ENCODE measurements at regions not wholly inside any gene's neighbourhood (a gene's known extent, or its start where the extent isn't known, plus 50 kb on each side); places are given as distances from the start of the nearest gene placed in this dataset.
"Not testable (repeated sequence)": the region's sequence is repeated elsewhere in the genome, so short reads cannot be mapped to it uniquely, and the experiment has no call there.

DNA sequence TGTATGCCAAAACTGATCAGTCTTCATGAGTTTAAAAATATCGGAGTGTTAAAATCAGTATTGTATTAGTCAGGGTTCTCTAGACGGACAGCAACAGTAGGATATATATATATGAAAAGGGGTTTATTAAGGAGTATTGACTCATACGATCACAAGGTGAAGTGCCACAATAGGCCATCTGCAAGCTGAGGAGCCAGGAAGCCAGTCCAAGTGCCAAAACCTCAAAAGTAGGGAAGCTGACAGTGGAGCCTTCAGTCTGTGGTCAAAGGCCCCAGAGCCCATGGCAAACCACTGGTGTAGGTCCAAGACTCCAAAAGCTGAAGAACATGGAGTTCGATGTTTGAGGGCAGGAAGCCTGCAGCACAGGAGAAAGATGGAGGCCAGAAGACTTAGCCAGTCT lies 391.0 kb upstream of the CADM2 start:
- DNase-seq, result no peak
- no peaks in the 10 kb centered on the region for H3K36me3 Mint-ChIP-seq (ENCODE audit: low read depth)
- no peak overlapping the region for H3K27ac Mint-ChIP-seq
- no peaks in the 10 kb centered on the region for H3K9me3 Mint-ChIP-seq
- no peak overlapping the region for H3K4me3 Mint-ChIP-seq
- intact Hi-C loops (cut with micrococcal nuclease), result no loop called here
- H3K27me3 Mint-ChIP-seq, result no peaks in the 10 kb centered on the region
- no peaks in the 10 kb centered on the region for H3K4me1 Mint-ChIP-seq

DNA sequence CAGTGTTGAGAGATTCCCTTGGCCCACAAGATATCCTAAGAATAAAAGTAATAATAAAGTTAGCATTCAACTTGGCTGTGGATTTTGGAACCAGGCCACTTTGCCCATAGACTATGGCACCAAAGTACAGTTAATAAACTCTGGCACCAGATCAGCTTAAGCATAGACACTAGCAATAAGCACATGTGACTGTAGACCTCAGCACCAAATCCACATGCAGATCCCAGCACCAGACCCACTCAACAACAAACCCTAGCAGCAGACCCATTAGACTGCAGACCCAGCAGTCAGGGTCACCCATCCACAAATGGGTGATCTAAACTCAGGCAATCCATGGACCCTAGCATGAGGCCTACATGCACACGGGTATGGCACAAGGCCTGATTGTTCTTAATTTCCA lies 384.8 kb upstream of the CADM2 start:
- H3K27ac Mint-ChIP-seq, result no peak overlapping the region

GRCh38 chr3:84586427-84586826 lies 372.4 kb upstream of the CADM2 start:
- intact Hi-C loops (cut with micrococcal nuclease), result no loop called here
- Mint-ChIP-seq H3K4me3 (no peak overlapping the region), H3K36me3 (ENCODE audit: low read depth) (no peaks in the 10 kb centered on the region), H3K4me1 (no peaks in the 10 kb centered on the region), H3K9me3 (peaks cover 4% of the 10 kb centered on the region), H3K27me3 (no peaks in the 10 kb centered on the region), H3K27ac (no peak overlapping the region)
- DNase-seq, result no peak

More for the DNA sequence above, 384.8 kb upstream of the CADM2 start:
- H3K9me3 Mint-ChIP-seq, result no peaks in the 10 kb centered on the region
- no peaks in the 10 kb centered on the region for H3K4me1 Mint-ChIP-seq
- intact Hi-C loops (cut with micrococcal nuclease), result no loop called here
- no peak for DNase-seq
- H3K4me3 Mint-ChIP-seq, result no peak overlapping the region
- no peaks in the 10 kb centered on the region for H3K27me3 Mint-ChIP-seq
- H3K36me3 Mint-ChIP-seq (ENCODE audit: low read depth), result no peaks in the 10 kb centered on the region

DNA sequence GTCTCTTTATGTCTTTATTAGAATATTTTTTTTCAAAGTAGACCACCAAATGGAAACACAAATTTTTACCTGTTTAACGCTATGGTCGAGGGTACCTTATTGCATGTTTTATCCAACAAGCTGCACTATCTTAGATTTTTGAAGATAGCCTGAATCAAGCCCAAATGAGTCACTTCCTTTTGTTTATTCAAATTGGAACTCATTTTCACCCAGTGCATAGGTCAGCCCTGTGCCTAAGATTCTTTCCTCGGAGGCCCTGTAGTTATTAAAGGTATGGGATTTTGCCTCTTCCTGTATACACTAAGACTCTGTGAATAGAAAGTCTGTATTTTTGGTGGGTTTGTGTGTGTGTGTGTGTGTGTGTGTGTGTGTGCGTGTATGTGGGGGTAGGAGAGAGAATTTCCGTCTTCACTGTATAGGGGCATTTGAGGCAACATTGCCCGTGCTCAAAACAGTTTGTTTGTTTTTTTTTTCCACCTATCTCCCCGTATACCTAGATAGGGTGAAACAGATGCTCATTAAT lies 358.0 kb upstream of the CADM2 start:
- Mint-ChIP-seq H3K36me3 (ENCODE audit: low read depth) (no peaks in the 10 kb centered on the region), H3K27ac (no peak overlapping the region), H3K9me3 (peaks cover 5% of the 10 kb centered on the region), H3K4me3 (no peak overlapping the region), H3K4me1 (no peaks in the 10 kb centered on the region), H3K27me3 (no peaks in the 10 kb centered on the region)
- intact Hi-C loops (cut with micrococcal nuclease), result no loop called here
- DNase-seq, result no peak

DNA sequence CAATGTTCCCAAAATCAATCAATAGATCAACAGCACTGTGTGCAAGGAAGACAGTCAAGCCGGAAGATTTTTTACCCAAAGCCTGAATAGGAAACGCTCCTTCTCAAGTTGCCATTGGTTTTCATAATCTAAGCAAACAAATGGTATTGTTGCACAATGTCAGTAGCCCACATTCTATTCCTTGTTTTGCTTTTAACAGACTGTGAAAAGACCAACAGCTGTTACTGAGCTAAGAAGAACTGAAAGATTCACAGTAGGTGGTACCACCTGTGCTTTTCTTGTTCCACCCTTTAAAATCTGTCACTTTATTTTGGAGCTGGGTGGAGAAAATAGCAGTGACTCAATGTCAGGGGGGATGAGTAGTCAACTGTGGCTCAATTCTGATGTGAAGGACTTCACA lies 357.5 kb upstream of the CADM2 start:
- Mint-ChIP-seq H3K4me1 (no peaks in the 10 kb centered on the region), H3K9me3 (peaks cover 5% of the 10 kb centered on the region), H3K27me3 (no peaks in the 10 kb centered on the region), H3K27ac (no peak overlapping the region), H3K4me3 (no peak overlapping the region), H3K36me3 (ENCODE audit: low read depth) (no peaks in the 10 kb centered on the region)
- intact Hi-C loops (cut with micrococcal nuclease), result no loop called here
- DNase-seq, result no peak

- Mint-ChIP-seq H3K27me3 (no peaks in the 10 kb centered on the region), H3K36me3 (ENCODE audit: low read depth) (no peaks in the 10 kb centered on the region), H3K4me3 (no peak overlapping the region), H3K9me3 (peaks cover 6% of the 10 kb centered on the region), H3K27ac (no peak overlapping the region), H3K4me1 (no peaks in the 10 kb centered on the region)
- no peak for DNase-seq
- intact Hi-C loops (cut with micrococcal nuclease), result no loop called here
Observed at GRCh38 chr3:84621823-84622222, 337.0 kb upstream of the CADM2 start.

GRCh38 chr3:84634668-84635067 lies 324.1 kb upstream of the CADM2 start:
- intact Hi-C loops (cut with micrococcal nuclease), result no loop called here
- DNase-seq, result no peak
- H3K9me3 Mint-ChIP-seq, result peaks cover 5% of the 10 kb centered on the region
- no peaks in the 10 kb centered on the region for H3K4me1 Mint-ChIP-seq
- H3K27ac Mint-ChIP-seq, result no peak overlapping the region
- H3K27me3 Mint-ChIP-seq, result no peaks in the 10 kb centered on the region
- no peaks in the 10 kb centered on the region for H3K36me3 Mint-ChIP-seq (ENCODE audit: low read depth)
- no peak overlapping the region for H3K4me3 Mint-ChIP-seq

DNA sequence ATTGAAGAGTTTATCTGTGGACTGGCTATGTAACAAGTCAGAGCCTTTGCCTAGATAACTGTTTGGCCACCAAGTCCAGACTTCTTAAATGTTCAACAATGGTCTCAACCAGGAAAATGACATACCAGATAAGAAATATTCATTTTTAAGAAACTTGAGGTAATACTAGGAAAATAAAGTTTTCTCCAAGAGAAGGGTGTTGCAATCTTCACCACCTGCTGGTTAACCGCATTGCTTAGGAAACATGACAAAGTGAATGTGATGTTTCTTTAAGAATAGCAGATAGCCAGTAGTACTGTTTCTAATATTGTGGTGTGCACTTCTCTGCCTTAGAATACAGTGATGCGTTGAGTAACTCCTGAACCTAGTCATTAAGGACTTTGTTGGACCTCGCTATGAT lies 321.5 kb upstream of the CADM2 start:
- no peaks in the 10 kb centered on the region for H3K4me1 Mint-ChIP-seq
- no peaks in the 10 kb centered on the region for H3K36me3 Mint-ChIP-seq (ENCODE audit: low read depth)
- intact Hi-C loops (cut with micrococcal nuclease), result no loop called here
- no peak for DNase-seq
- peaks cover 6% of the 10 kb centered on the region for H3K9me3 Mint-ChIP-seq
- H3K4me3 Mint-ChIP-seq, result no peak overlapping the region
- no peaks in the 10 kb centered on the region for H3K27me3 Mint-ChIP-seq
- H3K27ac Mint-ChIP-seq, result no peak overlapping the region

DNA sequence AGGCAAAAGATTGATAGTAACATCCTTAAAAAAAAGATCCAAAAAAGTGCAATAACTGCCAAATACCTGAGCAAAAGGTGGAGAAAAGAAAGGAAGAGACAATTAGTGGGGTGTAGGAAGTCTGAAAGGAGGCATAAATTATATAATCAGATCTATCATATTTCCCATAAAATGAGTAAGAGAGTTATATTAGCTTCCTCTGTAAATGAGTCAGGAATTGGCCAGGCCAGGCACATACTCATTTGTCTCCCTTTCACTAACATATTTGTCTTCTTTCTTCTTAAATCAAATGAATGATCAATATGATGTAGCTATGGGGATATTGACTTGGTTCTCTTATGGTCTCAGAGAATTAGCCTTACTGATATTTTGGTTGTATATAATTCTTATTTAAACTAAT lies 292.3 kb upstream of the CADM2 start:
- no peaks in the 10 kb centered on the region for H3K4me1 Mint-ChIP-seq
- no peak overlapping the region for H3K4me3 Mint-ChIP-seq
- no peak for DNase-seq
- H3K9me3 Mint-ChIP-seq, result peaks cover 4% of the 10 kb centered on the region
- intact Hi-C loops (cut with micrococcal nuclease), result no loop called here
- no peaks in the 10 kb centered on the region for H3K27me3 Mint-ChIP-seq
- H3K27ac Mint-ChIP-seq, result no peak overlapping the region
- H3K36me3 Mint-ChIP-seq (ENCODE audit: low read depth), result no peaks in the 10 kb centered on the region

GRCh38 chr3:84679211-84679610 lies 279.6 kb upstream of the CADM2 start:
- H3K9me3 Mint-ChIP-seq, result peaks cover 12% of the 10 kb centered on the region
- intact Hi-C loops (cut with micrococcal nuclease), result no loop called here
- DNase-seq, result no peak
- no peaks in the 10 kb centered on the region for H3K27me3 Mint-ChIP-seq
- no peaks in the 10 kb centered on the region for H3K36me3 Mint-ChIP-seq (ENCODE audit: low read depth)
- no peak overlapping the region for H3K4me3 Mint-ChIP-seq
- H3K27ac Mint-ChIP-seq, result no peak overlapping the region
- H3K4me1 Mint-ChIP-seq, result no peaks in the 10 kb centered on the region

DNA sequence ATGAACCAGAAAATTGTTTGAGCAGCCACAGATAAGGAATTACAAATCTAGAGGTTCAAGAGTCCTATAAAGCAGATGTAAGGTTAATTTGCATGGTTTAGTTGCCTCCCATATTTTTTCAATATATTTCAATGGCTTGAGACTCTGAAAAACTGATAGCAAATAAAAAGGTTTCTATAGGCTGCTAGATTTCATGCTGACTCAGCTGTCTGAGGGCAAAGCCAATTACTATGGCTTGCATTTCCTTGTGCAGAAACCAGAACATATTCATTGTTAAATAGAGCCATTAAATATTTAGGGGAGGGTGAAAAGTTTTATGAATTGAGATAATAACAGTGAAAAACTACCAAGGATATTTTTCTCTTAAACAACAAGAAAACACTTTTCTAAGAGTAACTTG lies 278.1 kb upstream of the CADM2 start:
- Mint-ChIP-seq H3K4me3 (no peak overlapping the region), H3K27ac (no peak overlapping the region), H3K4me1 (no peaks in the 10 kb centered on the region), H3K36me3 (ENCODE audit: low read depth) (no peaks in the 10 kb centered on the region), H3K27me3 (no peaks in the 10 kb centered on the region), H3K9me3 (peaks cover 12% of the 10 kb centered on the region)
- DNase-seq, result no peak
- intact Hi-C loops (cut with micrococcal nuclease), result no loop called here

DNA sequence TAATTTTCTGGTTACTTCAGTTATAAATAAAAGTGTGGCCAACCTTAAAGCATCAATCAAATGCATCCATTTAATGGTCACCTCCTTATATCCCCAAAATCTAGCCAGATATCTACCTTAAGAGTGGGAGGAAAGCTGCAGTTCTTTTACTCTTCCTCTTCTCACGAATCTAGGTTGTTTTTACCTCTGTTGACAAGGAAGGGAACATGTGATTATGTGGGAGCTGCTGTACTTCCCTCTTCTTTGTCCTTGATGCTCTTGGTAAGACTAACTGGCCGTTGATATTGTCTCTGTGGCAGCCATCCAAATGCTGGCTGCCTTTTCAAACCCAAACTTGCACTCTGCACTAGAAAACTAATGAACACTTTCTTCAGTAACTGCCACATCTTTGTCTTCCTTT lies 275.3 kb upstream of the CADM2 start:
- H3K27me3 Mint-ChIP-seq, result no peaks in the 10 kb centered on the region
- DNase-seq, result no peak
- no peaks in the 10 kb centered on the region for H3K36me3 Mint-ChIP-seq (ENCODE audit: low read depth)
- no peak overlapping the region for H3K27ac Mint-ChIP-seq
- peaks cover 5% of the 10 kb centered on the region for H3K9me3 Mint-ChIP-seq
- H3K4me3 Mint-ChIP-seq, result no peak overlapping the region
- intact Hi-C loops (cut with micrococcal nuclease), result no loop called here
- no peaks in the 10 kb centered on the region for H3K4me1 Mint-ChIP-seq

DNA sequence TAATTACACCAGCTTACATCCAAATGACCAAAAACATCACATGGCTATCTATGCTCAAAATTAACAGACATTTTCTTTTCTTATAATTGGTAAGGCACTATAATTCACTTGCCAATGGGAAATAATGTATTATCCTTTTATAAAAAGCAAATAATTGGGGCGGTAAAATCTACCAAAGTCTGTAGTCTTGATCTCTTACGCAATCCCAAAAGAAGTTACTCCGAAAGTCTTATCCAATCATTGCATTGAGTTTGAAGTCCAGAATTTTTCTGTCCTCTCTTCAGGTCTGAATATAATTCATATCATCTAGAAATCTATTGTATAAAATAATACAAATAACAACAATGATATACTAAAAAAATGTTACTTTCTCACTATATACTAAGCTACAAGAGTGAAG lies 273.3 kb upstream of the CADM2 start:
- H3K4me1 Mint-ChIP-seq, result no peaks in the 10 kb centered on the region
- no peak for DNase-seq
- H3K36me3 Mint-ChIP-seq (ENCODE audit: low read depth), result no peaks in the 10 kb centered on the region
- peaks cover 5% of the 10 kb centered on the region for H3K9me3 Mint-ChIP-seq
- intact Hi-C loops (cut with micrococcal nuclease), result no loop called here
- H3K4me3 Mint-ChIP-seq, result no peak overlapping the region
- no peaks in the 10 kb centered on the region for H3K27me3 Mint-ChIP-seq
- H3K27ac Mint-ChIP-seq, result no peak overlapping the region

- peaks cover 5% of the 10 kb centered on the region for H3K9me3 Mint-ChIP-seq
- no peak overlapping the region for H3K4me3 Mint-ChIP-seq
- no peaks in the 10 kb centered on the region for H3K27me3 Mint-ChIP-seq
- no peak for DNase-seq
- no peak overlapping the region for H3K27ac Mint-ChIP-seq
- intact Hi-C loops (cut with micrococcal nuclease), result no loop called here
- no peaks in the 10 kb centered on the region for H3K36me3 Mint-ChIP-seq (ENCODE audit: low read depth)
- no peaks in the 10 kb centered on the region for H3K4me1 Mint-ChIP-seq
Observed at GRCh38 chr3:84692261-84692660, 266.5 kb upstream of the CADM2 start.

GRCh38 chr3:84710288-84710687 lies 248.5 kb upstream of the CADM2 start:
- H3K4me1 Mint-ChIP-seq; H3K27me3 Mint-ChIP-seq; H3K36me3 Mint-ChIP-seq (ENCODE audit: low read depth); intact Hi-C loops (cut with micrococcal nuclease); DNase-seq; H3K27ac Mint-ChIP-seq; H3K4me3 Mint-ChIP-seq: not testable (repeated sequence)
- H3K9me3 Mint-ChIP-seq, result peaks cover 18% of the 10 kb centered on the region

All from activated CD4-positive, alpha-beta T cell treated with anti-CD3 and anti-CD28 coated beads, Interleukin-2, amount 10 ng/mL, durations not matched to agents 24 days and 14 days (primary cell).